ENCODE measurements at regions not wholly inside any gene's neighbourhood (a gene's known extent, or its start where the extent isn't known, plus 50 kb on each side); places are given as distances from the start of the nearest gene placed in this dataset.

DNA sequence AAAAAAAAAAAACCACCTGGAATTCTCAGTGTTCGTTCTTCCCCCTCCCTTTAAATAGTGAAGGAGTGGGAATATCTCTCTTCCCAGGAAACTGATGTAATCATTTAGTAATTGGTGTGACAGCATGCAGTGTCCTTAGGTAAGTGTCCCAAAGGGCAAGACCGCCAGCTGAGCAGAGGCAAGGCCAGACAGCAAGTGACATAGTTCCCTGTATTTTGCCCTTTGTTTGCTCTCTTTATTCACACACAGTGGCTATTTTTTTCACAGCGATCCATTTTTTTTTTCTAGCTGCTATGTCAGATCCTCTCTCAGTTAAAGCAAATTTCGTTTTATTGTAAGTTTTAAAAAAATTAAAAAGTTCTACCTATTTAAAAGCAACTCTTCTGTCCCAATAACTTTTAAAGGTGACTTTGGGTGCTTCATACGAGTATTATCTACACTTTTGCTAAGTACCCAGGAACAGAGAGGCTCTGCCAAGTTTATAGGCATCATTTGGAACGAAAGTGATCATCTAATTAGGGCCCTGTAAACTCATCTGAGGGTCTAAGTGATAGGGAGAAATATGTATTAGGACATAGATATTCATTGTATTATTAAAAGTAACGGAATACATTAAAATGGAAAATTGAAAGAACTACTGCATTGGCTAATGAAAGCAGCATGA, 98.2 kb upstream of the ALDH1A1 start:
- H3K4me2 ChIP-seq (ENCODE audit: control insufficient read depth, extremely low read depth, insufficient read depth, low read depth, low read length) = no peak overlapping the region
- FAIRE-seq (no peak), DNase-seq (ENCODE audit: low read depth, low spot score) (no peak)
- no peaks in the 10 kb centered on the region for H3K79me2 ChIP-seq (ENCODE audit: control insufficient read depth, insufficient read depth, low read length)
- no peaks in the 10 kb centered on the region for H3K4me1 ChIP-seq (ENCODE audit: control insufficient read depth, extremely low read depth, insufficient read depth, low read length)
- TF ChIP-seq EZH2 (IDR thresholded peaks at IDR 0.05; ENCODE audit: low read length) = no peak
- TF ChIP-seq, protein P1, sequence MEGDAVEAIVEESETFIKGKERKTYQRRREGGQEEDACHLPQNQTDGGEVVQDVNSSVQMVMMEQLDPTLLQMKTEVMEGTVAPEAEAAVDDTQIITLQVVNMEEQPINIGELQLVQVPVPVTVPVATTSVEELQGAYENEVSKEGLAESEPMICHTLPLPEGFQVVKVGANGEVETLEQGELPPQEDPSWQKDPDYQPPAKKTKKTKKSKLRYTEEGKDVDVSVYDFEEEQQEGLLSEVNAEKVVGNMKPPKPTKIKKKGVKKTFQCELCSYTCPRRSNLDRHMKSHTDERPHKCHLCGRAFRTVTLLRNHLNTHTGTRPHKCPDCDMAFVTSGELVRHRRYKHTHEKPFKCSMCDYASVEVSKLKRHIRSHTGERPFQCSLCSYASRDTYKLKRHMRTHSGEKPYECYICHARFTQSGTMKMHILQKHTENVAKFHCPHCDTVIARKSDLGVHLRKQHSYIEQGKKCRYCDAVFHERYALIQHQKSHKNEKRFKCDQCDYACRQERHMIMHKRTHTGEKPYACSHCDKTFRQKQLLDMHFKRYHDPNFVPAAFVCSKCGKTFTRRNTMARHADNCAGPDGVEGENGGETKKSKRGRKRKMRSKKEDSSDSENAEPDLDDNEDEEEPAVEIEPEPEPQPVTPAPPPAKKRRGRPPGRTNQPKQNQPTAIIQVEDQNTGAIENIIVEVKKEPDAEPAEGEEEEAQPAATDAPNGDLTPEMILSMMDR (optimal IDR thresholded peaks at IDR 0.05 in 1 of 3, IDR thresholded peaks at IDR 0.05 in 1 of 3, conservative IDR thresholded peaks at IDR 0.05 in 1 of 3; ENCODE audit: extremely low read depth in 1 of 3, insufficient read depth in 2 of 3, low read length in 3 of 3) = no peak
- no peak overlapping the region for H3K27ac ChIP-seq (ENCODE audit: control insufficient read depth, insufficient read depth, low read length)
- dilution Hi-C loops (cut with MboI; ENCODE audit: extremely low pct_ligation_motif_present, low sequenced_read_pairs) = no loop called here
- H2AFZ ChIP-seq (ENCODE audit: control insufficient read depth, low read length) = no peak overlapping the region
- no peaks in the 10 kb centered on the region for H3K36me3 ChIP-seq (ENCODE audit: control insufficient read depth in 2 of 2, extremely low read depth in 1 of 2, insufficient read depth in 2 of 2, low read length in 2 of 2)
- H3K9me3 ChIP-seq (ENCODE audit: control insufficient read depth, low read depth, low read length) = no peaks in the 10 kb centered on the region
- H3K9ac ChIP-seq (ENCODE audit: control insufficient read depth, extremely low read depth, insufficient read depth, low read length) = no peak overlapping the region
- no peak overlapping the region for H3K4me3 ChIP-seq (ENCODE audit: control insufficient read depth in 2 of 3, extremely low read depth in 1 of 3, insufficient read depth in 2 of 3, low read depth in 1 of 3, low read length in 3 of 3)
- peaks cover 7% of the 10 kb centered on the region for H3K27me3 ChIP-seq (ENCODE audit: control insufficient read depth, extremely low read depth, insufficient read depth, low read length)
- H4K20me1 ChIP-seq (ENCODE audit: control insufficient read depth, extremely low read depth, insufficient read depth, low read length) = no peaks in the 10 kb centered on the region
- no peaks in the 10 kb centered on the region for H3K9me1 ChIP-seq (ENCODE audit: control insufficient read depth, extremely low read depth, insufficient read depth, low read length)

DNA sequence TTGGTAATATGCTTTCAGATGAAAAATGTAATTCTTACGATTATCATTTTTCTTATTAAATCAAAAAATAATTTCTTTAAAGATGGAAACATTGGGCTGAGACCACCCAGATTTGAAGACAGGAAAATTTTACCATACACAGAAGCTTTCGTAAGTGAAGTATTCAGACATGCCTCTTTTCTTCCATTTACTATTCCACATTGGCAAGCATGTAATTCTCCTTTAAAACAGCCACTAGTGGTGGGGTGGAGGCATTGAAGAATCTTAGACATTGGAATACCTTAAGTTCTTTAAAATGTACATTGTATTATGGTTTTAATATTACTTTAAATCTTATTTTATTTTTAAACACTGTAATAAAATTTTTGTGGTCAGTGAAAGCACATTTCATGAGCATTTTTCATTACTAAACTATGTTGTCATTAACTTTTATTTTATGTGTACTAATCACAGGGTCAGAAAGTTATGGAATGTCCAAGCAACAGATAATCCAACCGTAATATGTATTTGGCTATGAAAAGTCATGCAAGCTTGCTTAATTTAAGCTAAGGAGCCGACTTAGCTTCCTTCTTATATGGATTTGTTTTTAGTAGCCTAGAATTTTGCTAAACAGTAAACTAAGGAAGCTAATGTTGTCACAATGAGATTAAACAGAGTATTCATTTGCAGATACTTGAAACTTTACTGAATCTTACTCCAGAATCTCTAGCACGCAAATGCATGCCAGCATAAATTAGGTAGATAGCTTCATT, 97.4 kb upstream of the ALDH1A1 start:
- dilution Hi-C loops (cut with MboI; ENCODE audit: extremely low pct_ligation_motif_present, low sequenced_read_pairs) = no loop called here
- TF ChIP-seq EZH2 (IDR thresholded peaks at IDR 0.05; ENCODE audit: low read length) = no peak
- TF ChIP-seq, protein P1 (optimal IDR thresholded peaks at IDR 0.05 in 1 of 3, IDR thresholded peaks at IDR 0.05 in 1 of 3, conservative IDR thresholded peaks at IDR 0.05 in 1 of 3; ENCODE audit: extremely low read depth in 1 of 3, insufficient read depth in 2 of 3, low read length in 3 of 3) = peak in 1 of 3 experiments; percentile 4
- Histone ChIP-seq H3K27me3 (ENCODE audit: control insufficient read depth, extremely low read depth, insufficient read depth, low read length) (peaks cover 7% of the 10 kb centered on the region), H2AFZ (ENCODE audit: control insufficient read depth, low read length) (no peak overlapping the region), H3K27ac (ENCODE audit: control insufficient read depth, insufficient read depth, low read length) (no peak overlapping the region), H3K9me3 (ENCODE audit: control insufficient read depth, low read depth, low read length) (no peaks in the 10 kb centered on the region), H3K36me3 (ENCODE audit: control insufficient read depth in 2 of 2, extremely low read depth in 1 of 2, insufficient read depth in 2 of 2, low read length in 2 of 2) (no peaks in the 10 kb centered on the region), H3K4me3 (ENCODE audit: control insufficient read depth in 2 of 3, extremely low read depth in 1 of 3, insufficient read depth in 2 of 3, low read depth in 1 of 3, low read length in 3 of 3) (no peak overlapping the region), H3K79me2 (ENCODE audit: control insufficient read depth, insufficient read depth, low read length) (no peaks in the 10 kb centered on the region), H3K9me1 (ENCODE audit: control insufficient read depth, extremely low read depth, insufficient read depth, low read length) (no peaks in the 10 kb centered on the region), H4K20me1 (ENCODE audit: control insufficient read depth, extremely low read depth, insufficient read depth, low read length) (no peaks in the 10 kb centered on the region), H3K4me2 (ENCODE audit: control insufficient read depth, extremely low read depth, insufficient read depth, low read depth, low read length) (no peak overlapping the region), H3K4me1 (ENCODE audit: control insufficient read depth, extremely low read depth, insufficient read depth, low read length) (no peaks in the 10 kb centered on the region), H3K9ac (ENCODE audit: control insufficient read depth, extremely low read depth, insufficient read depth, low read length) (no peak overlapping the region)
- DNase-seq (ENCODE audit: low read depth, low spot score) (no peak), FAIRE-seq (no peak)
